Urinary bladder (tissue), 1 donor: ENCODE measurements at regions not wholly inside any gene's neighbourhood (a gene's known extent, or its start where the extent isn't known, plus 50 kb on each side); places are given as distances from the start of the nearest gene placed in this dataset. TPM values are rescaled to one million over a fixed set of nuclear protein-coding genes. Genes with fewer than 3 reads are reported as not detected.

Source experiments
- small RNA-seq: library from RNA; depleted of rRNA; stranded (forward); fragments of <200 nt; gene quantifications from one replicate; pipeline ENCODE3, GENCODE V24; 2014

Small RNAs in the stretch of these regions (small RNA-seq; reads per million reads assigned to genes)
- not detected for gene RNA5SP361
